ENCODE measurements at regions not wholly inside any gene's neighbourhood (a gene's known extent, or its start where the extent isn't known, plus 50 kb on each side); places are given as distances from the start of the nearest gene placed in this dataset.

DNA sequence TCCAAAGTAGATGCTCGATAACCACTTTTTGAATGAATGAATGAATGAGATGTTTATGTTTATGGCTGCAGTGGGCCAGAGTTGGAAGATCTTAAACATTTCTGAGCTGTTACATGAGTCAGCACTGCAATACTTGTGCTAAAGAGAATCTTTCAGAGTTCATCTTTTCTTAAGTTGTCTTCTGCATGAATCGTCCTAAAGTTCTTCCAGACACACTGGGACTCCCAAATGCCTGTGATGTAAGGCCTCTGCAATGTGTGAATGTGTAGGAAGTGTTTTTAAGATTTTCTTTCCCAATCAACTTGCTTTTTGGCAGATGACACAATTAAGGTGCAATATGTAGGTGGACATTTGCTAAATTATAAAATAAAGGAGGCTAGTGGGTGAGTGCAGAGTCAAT, 50.3 kb upstream of the TRIM9 start:
- no peak for DNase-seq

DNA sequence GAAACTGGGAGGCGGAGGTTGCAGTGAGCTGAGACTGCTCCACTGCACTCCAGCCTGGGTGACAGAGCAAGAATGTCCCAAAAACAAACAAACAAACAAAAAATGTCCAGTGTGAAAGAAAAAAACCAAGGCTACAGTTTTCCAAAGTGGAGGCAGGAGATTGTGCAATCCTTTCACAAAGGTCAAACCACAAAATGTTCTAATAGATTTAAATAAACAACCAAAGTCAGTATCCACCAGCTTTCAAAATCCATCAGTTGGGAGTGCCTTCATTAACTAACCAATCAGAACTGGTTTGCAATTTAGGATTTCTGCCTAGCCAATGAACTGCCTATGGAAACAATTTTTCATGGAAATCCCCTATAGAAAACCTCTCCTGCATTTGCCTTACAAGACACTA, 52.3 kb upstream of the TRIM9 start:
- DNase-seq: no peak

- no peak for DNase-seq
These were observed 60.4 kb upstream of the TRIM9 start for GRCh38 chr14:51155326-51155725.

GRCh38 chr14:51157012-51157411, 62.1 kb upstream of the TRIM9 start:
- DNase-seq: no peak

- DNase-seq: no peak
These were observed 66.0 kb upstream of the TRIM9 start for GRCh38 chr14:51160871-51161270.

DNA sequence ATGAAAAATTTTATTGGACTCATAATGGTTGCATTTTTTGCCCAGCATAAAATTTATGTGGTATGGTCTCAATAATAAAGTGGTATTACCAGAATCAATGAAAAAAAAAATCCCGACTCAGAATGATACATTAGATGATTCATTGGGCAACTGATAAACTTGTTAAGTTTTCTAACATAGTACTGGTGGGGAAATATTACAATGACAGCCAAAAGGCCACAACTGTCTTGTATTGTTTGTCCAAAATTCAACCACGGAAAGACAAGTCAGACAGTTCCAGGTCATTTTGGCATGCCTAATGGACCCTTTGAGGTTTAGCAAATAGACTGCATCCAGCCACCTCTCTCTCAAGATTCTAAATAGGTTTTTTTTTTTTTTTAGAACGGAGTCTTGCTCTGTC, 70.5 kb upstream of the TRIM9 start:
- no peak for DNase-seq

DNA sequence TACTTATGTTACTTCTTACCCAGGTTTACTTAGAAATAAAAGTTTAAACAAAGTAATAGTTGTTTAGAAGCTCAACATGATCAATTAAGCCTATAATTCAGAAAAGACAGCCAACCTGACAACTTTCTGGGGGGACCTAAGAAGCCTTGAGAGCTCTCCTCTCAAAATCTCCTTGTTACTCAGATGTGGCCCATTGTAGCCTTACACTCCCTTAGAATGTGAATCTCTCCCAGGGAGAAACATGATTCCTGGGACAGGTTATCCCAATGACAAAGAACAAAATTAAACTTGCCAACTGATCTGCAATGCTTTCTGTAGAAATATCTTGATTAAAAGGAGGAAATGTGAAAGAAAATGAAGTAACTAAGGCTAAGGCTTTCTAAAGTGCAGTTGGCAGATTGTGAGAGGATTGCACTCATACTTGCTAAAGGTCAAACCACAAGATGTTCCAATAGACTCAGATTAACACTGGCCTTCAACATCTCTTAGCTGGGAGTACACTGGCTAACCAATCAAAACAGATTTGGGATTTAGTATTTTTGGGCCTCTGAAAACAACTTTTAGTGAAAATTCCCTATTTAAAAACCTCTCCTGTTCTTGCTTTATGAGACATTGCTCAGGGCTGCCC, 72.3 kb upstream of the TMX1 start:
- DNase-seq: no peak

DNA sequence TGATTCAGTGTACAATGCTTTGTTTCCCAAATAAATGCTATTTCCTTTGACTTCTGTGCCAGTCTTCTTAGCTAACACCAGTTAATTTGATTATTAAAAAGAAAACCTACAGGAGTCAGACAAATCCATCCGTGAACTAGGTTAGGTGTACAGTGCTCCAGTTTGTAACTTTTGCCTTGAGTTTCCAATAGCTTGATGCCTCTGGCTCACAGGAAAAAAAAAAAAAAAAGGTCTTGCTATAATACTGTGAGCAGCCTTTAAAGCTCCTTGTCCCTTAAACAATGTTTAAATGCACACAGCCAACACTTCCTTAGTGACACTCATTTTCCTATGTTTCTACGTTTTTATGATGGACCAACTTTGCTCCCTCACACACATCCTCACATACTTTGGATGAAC, 71.8 kb upstream of the TMX1 start:
- no peak for DNase-seq

- no peak for DNase-seq
These were observed 66.2 kb upstream of the TMX1 start for GRCh38 chr14:51173863-51174262.

DNA sequence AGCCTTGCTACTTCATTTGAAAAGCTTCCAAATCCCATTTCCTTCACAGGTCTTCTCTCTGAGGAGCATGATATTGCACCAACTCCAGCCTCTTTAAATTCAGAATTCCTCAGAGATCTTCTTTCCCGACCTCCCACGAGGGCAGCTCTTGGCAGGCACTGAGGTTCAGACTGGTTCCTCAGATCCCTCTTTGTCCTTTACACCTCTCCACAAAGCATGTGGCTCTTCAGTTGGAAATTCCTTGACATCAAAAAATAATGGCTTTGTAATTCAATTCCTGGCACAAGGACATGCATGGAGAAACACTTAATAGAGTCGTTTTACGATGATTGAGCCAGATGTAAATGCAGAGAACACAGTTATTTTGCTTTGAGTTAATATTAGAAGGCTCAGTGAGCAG, 63.2 kb upstream of the TMX1 start:
- DNase-seq: no peak

DNA sequence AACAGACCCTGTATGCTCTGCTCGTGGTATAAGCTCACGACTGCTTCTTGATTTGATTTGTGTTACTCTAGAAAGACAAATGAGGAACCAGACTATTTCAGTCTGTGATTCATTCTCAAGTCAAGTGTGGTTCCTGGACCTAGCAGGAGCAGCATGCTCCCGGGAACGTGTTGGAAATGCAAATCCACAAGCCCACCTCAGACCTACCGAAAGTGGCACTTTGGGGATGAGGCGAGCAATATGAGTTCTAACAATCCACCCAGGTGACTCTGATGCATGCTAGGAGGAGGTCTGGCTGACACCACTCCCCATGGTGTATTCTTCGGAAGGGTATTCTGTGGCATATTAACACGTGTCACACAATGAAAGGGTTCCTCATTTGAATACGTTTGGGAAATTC, 59.5 kb upstream of the TMX1 start:
- peak in 4 of 58 donors; percentile 2 to 21 (median 5) for DNase-seq

DNA sequence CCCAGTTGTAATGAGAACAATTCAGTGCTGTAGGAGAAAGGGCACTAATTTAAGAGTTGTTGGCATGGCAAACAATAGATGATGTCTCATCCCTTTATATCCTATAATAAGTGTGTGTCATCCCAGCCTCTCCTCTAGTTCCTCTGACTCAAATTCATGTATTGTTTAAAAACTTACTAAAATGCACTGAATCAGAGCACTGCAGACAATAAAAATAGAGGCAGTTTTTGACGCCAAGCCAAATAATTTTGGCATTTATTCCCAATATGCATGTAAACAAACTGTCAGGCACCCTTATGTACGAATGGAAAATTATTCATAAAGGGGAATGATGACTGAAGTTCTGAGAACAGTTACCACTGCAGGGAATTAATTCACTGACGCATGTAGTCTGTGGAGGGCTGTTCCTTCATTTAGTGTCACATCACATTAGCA, 57.9 kb upstream of the TMX1 start:
- DNase-seq: peak in 1 of 58 donors; percentile 4

DNA sequence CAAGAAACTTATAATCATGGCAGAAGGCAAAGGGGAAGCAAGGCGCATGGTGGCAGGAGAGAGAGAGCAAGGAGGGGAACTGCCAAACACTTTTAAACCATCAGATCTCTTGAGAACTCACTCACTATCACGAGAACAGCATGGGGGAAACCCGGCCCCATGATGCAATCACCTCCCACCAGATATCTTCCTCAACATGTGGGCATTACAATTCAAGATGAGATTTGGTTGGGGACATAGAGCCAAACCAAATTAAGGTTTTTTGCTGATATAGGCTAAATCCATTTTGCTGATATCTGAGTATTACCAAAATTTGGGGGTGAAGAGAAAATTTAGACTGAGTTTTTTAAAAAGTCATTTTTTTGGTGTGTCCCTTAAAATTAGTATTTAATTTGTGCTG, 54.9 kb upstream of the TMX1 start:
- no peak for DNase-seq

DNA sequence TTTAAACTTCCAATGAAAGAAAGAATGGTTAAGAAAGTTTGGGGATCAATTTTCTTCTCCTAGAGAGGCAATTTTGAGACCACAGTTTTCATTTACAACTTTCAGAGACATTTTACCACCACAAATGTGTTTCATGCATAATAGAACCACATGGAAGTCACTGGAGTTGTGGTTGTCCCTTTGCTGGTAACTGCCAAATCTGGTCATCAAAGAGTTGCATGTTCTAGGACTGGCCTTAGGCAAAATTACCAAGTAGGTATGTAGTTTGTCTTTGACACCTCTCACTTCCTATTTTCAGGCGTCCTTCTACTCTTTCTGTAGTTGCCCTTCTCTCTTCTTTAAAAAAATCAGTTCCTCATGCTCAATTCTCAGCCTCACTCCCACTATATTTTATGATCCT, 54.3 kb upstream of the TMX1 start:
- no peak for DNase-seq

DNA sequence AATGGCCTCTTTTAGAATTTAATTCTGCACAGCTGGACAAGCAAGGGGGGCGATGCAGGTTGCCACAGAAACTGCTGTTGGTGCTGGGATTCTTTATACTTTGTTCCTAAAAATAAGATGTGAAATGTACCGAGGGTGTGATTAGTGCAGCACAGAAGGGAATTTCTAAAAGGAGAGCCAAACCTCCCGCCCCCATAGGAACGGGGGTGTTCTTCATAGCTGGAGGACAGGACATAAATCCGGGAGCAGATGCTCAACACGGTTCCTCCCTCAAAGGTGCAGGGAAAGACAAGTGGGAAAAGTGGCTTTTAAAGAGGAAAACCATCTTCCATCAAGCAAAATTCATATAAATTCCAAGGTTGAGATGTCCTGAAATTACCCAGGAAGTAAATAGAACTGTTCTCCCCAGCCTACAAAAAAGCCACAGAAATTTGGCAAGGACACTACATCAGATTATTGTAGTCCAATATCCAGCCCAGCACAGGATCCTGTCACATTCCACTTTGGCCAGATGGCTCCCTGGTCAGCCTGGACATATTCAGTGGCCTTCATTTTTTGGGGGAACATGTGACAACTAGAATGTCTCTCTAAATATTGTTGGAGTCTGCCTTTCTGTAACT, 51.4 kb upstream of the TMX1 start:
- DNase-seq: peak in 34 of 58 donors; percentile 2 to 83 (median 25)

- no peak for DNase-seq
These were observed 50.3 kb upstream of the TMX1 start for GRCh38 chr14:51189600-51190376.
